GM20431 (cell line): ENCODE measurements at regions not wholly inside any gene's neighbourhood (a gene's known extent, or its start where the extent isn't known, plus 50 kb on each side); places are given as distances from the start of the nearest gene placed in this dataset.

Source experiments
- in situ Hi-C: fragments of 300-500 bp; cut with MseI, MboI; formaldehyde crosslinking; loops from one replicate; pipeline ENCODE4 v1.15.0; 2020; ENCODE audit warnings: low sequenced_read_pairs; ENCODE audit not compliant: unreplicated experiment

DNA sequence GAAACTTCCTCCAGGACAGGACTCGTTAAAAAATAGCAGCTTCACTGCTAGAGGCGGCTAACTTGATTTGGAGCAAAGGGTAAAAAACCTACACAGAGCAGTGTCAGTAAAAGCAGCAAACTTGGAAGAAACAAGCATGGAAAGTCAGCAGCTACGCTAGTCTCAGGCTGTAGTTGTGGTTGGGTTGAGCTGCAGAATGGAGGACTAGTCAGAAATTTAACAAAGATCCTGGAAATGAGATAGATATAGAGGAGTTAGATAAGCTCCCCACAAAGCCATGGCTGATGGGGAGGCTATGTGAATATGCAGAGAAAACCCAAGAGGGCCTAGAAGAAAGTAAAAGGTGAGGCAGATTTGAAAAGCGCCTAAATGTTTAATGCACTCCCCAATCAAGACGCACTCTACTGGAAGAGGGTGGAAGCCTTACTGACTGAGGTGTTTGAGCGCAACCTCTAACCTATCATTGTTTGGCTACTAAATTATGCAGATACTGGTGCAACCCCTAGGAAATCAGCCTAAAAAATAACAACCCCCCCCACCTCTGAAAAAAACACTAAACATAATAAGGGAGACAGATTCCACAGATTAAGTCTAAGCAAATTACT is 99.7 kb upstream of the TMEM168 start:
- in situ Hi-C loops, result loop anchor here (25.0 kb wide), 1 partner anchor 328 kb away; no protein-coding TSS in a partner anchor

GRCh38 chr7:112889268-112889667 is 99.1 kb upstream of the TMEM168 start:
- in situ Hi-C loops, result loop anchor here (25.0 kb wide), 1 partner anchor 327 kb away; no protein-coding TSS in a partner anchor

DNA sequence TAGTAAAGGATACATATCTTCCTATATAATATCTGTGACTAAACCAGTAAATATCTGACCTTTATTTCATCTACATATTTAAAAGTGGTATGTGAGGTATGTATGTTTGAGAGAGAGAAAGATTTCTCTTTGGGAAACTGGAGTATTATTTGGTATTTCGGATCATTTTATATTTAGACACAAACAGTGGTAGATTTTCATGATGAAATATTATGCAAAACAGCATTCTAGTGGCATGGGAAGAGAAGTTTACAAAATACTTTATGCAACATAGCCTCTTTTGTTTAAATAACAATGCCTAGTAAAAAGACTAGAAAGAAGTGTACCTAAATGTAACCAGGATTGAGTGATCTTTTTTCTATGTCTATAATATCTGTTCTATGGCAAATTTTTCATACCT is 98.6 kb upstream of the TMEM168 start:
- in situ Hi-C loops, result loop anchor here (25.0 kb wide), 1 partner anchor 326 kb away; no protein-coding TSS in a partner anchor

DNA sequence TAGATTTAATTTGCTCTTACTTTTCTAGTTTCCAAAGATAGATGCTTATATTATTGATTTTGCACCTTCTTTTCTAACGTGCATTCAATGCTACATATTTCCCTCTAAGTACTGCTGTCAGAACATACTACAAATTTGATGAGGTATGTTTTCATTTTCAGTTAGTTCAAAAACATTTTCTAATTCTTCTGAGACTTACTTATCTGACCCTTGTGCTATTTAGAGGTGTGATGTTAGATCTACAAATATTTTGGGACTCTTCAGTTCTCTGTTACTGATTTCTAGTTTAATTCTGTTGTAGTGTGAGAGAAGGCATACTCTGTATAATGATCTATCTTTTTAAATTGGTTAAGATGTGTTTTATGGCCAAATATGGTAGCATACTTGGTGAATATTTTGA is 97.8 kb upstream of the TMEM168 start:
- in situ Hi-C loops, result loop anchor here (25.0 kb wide), 1 partner anchor 326 kb away; no protein-coding TSS in a partner anchor

- in situ Hi-C loops, result loop anchor here (25.0 kb wide), 1 partner anchor 325 kb away; no protein-coding TSS in a partner anchor
These were observed 97.1 kb upstream of the TMEM168 start for GRCh38 chr7:112887337-112887736.

GRCh38 chr7:112886208-112886607 is 96.0 kb upstream of the TMEM168 start:
- in situ Hi-C loops, result loop anchor here (25.0 kb wide), 1 partner anchor 324 kb away; no protein-coding TSS in a partner anchor

DNA sequence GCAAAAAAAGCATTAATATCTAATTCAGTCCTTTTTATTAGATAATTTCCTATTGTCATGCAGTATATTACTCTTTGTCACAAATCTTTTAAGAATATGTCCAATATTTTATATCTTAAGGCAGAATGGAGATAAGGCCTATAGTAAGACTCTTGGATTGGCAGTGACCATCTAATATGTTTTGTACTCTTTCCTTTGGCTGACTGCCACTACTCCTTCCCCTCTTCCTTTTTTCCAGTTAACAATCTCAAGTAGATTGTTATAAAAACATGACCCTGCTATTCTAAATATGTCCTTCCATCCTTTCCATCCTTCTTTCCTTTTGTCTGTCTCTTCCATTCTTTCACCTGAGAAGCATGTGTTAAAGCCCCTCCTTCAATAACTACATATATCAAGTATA is 92.8 kb upstream of the TMEM168 start:
- in situ Hi-C loops, result loop anchor here (25.0 kb wide), 1 partner anchor 321 kb away; no protein-coding TSS in a partner anchor

DNA sequence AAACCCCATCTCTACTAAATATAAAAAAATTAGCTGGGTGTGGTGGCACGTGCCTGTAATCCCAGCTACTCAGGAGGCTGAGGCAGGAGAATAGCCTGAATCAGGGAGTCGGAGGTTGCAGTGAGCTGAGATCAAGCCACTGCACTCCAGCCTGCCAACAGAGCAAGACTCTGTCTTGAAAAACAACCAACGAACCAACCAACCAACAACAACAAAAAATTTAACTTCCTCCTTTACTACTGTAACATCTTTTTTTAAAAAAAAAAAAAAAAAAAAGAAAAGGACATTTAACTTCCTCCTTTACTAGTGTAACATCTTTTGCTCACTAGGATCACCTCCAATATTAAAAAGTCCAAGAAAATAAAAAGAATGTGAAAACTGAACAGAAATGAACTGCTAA is 92.3 kb upstream of the TMEM168 start:
- in situ Hi-C loops, result loop anchor here (25.0 kb wide), 1 partner anchor 320 kb away; no protein-coding TSS in a partner anchor

DNA sequence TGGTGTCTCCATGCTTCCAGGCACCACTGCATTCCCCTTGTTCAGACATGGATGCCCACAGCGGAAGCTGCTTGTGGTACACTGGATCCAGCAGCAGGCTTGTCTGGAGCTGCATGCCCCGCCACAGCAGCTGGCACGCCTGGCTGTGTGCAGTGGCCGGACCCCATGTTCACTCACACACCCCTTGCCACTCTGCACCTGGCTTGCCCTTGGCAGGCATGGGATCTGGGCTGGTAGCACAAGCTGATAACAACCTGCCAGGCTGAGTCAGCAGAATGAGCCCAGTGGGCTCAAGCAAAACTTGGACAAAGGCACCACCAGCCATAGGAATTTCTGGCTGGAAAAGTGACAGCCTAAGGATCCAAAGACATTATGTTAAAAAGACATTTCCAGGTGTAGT is 91.8 kb upstream of the TMEM168 start:
- in situ Hi-C loops, result loop anchor here (25.0 kb wide), 1 partner anchor 320 kb away; no protein-coding TSS in a partner anchor

DNA sequence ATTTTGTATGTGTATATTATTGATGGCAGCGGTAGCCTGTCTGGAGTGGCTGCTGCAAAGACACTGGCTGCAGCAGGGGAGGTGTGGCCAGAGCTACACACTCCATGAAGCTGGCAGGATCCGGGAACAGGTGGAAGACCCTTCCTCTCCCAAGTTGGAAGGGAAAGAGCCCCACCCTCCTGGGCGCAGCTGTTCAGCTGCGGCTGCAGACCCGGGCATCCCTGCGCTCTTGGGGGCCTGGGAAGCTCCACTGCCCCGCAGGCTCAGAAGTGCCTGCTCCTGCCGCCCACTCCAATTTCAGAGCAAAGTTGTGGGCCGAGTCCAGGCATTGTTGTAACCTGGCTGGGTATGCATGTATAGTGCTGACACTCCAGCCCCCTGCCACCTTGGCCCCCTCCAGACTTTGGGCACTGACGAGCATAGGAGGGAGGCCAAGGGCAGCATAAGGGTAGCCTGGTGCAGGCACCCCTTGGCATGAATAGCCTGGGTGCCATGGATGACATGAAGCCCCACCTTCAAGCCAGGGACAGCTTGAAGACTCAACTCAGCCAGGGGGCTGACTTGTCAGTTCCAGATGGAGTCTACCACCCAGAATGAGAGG is 90.7 kb upstream of the TMEM168 start:
- in situ Hi-C loops, result loop anchor here (25.0 kb wide), 1 partner anchor 319 kb away; no protein-coding TSS in a partner anchor

GRCh38 chr7:112877691-112878460 is 87.7 kb upstream of the TMEM168 start:
- in situ Hi-C loops, result loop anchor here (25.0 kb wide), 1 partner anchor 316 kb away; no protein-coding TSS in a partner anchor

GRCh38 chr7:112876877-112877276 is 86.7 kb upstream of the TMEM168 start:
- in situ Hi-C loops, result loop anchor here (25.0 kb wide), 1 partner anchor 315 kb away; no protein-coding TSS in a partner anchor

DNA sequence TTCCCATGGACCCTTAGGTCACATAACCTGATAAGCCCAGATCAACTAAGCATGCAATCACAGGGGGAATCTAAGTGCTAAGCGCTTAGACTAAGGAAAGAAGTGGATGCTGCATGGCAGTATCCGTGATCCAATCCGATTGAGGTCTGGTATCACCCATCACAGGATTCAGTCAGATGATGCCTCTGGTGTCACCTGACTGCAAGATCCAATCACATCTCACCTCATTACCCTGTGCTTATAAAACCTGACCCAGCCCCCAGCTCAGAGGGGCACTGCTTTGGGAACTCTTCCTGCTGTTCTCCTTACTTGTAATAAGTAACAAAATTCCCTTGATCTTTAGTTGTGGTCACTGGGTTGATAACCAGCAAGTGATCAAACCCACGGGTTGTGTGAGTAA is 84.7 kb upstream of the TMEM168 start:
- in situ Hi-C loops, result loop anchor here (25.0 kb wide), 1 partner anchor 313 kb away; no protein-coding TSS in a partner anchor

- in situ Hi-C loops, result no loop called here
These were observed 83.8 kb upstream of the TMEM168 start for GRCh38 chr7:112873831-112874553.

- in situ Hi-C loops, result no loop called here
These were observed 79.0 kb upstream of the TMEM168 start for GRCh38 chr7:112869111-112869774.

DNA sequence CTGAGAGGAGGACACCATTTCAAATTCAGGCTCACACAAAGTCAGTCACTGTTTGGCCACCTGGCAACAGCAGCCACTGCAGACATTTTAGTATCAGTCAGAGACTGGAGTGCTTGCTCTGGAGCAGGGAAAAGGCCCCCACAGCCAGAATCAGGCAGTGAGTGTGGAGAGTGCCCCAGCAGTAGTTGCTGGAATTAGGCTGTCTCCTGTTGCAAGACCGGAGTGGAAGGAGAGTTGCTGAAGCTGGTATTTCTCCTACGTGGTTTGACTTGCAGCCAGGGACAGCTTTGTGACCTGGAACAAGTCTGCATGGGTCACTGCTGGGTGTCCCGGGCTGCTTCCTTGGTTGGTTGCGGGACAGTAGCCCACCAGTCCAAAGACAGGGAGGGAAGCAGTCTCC is 78.4 kb upstream of the TMEM168 start:
- in situ Hi-C loops, result no loop called here

GRCh38 chr7:112866424-112866823 is 76.2 kb upstream of the TMEM168 start:
- in situ Hi-C loops, result no loop called here

DNA sequence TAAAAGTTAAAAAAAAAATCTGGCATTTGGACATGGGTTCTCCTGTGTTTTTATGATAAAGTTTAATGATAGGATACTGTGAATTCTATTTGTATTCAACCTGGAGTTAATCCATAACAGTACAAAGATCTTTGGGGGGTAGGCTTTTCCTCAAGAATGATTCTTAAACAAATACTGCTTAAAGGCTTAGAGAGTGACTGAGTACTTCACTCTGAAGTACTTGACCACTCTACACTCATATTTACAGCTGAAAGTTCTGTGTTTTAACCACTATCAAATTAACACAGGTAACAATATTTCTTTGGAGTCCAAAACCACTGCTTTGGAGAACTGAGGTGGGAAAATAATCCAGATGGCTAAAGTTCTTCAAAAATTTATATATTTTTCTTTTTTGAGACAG is 74.2 kb upstream of the TMEM168 start:
- in situ Hi-C loops, result no loop called here

GRCh38 chr7:112858838-112859237 is 68.6 kb upstream of the TMEM168 start:
- in situ Hi-C loops, result no loop called here
